NCI-H748 treated with DMSO at 0.1 percent for 48 hours (cell line): ENCODE measurements at regions not wholly inside any gene's neighbourhood (a gene's known extent, or its start where the extent isn't known, plus 50 kb on each side); places are given as distances from the start of the nearest gene placed in this dataset.

Source experiments
- DNase-seq: peaks from one replicate; lab custom pipeline; 2025; lab: John Stamatoyannopoulos, UW

DNA sequence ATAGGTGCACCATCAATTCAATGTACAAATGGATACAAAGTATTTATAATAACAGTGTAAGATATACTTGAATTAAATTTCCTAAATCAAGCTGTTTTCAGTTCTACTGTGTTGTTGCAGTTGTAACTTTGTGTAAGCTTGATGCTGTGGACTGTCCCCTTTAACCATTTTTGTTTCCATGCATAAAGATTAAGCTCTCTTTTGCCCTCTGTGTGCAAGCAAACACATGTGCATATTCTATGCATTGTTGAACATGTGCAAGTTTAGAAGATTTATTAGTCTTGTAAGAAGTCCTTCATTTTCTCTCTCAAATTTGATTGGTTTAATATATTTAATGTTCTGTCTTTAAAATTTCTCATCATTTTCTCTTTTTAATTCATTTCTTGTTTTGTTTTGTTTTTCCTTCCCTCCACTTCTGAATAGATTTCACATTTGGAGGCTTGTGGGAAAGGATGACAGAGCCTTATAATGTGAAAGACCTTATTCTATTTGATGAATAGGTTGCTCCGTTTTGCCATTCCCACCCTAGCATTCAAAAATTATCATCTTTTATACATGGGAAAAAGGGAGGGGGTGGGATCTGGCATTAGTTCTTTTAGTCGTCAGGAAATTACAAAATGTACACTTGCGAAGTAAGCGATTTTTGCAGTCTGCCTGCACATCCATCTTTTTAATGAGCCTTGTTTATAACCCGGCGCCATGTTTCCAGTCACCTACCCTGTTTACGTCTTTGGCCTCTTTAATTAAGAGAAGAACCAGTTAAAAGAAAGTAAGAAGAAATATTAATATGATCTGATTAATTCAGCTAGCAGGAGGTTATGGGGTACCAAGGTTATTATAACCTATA lies 961.5 kb upstream of the NR2F2 start:
- DNase-seq = no peak

DNA sequence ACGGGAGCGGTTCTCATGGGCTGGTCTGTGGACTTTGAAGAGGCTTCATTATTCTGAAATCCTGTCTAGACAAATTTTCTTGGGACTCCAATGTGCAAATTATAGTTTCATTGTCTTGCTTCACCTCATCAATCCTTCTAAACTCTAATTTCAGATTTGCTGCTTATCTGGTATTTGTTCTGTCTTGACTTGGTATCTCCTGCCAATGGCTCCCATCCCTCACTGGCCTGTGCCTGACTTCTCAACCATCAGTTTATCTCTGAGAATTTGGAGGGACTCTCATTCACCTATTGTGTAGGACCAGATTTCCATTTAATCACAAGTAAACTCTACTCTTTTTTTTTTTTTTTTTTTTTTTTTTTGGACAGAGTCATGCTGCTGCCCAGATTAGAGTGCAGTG lies 960.2 kb upstream of the NR2F2 start:
- no peak for DNase-seq

DNA sequence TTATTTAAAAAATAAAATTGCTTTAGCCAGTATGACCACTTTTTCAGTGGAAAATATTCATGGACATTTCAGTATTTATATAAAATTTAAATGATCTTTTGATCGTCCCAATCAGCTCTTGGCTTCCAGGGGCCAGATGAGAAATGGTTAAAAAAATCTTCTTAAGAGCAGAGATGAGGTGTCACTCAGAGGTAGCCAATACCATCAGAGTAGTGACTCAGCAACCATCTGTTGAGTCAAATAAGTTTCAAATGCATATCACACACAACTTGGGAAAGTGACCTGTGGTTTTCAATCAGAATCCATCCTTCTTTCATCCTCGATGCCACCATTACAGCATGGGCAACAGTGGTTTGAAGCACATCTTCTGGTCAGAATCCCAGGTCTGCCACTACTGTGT lies 958.8 kb upstream of the NR2F2 start:
- no peak for DNase-seq

DNA sequence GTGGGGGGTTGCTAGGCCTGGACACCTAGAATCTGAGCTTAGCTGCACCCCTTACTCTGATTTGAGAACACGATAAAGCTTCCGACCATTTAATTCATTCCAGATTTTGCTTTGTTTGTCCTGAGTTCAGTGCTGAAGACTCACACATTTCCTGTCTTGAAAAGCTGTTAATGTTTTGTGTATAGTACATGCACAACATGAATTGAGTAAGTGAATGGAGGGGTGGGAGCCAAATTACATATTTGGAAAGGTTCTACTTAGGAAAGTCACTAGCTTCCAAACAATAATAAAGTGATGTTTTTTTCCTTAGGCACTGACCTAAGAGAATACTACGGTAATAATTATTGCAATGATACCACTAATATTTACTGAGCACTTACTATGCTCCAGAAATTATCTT lies 955.2 kb upstream of the NR2F2 start:
- DNase-seq = no peak

DNA sequence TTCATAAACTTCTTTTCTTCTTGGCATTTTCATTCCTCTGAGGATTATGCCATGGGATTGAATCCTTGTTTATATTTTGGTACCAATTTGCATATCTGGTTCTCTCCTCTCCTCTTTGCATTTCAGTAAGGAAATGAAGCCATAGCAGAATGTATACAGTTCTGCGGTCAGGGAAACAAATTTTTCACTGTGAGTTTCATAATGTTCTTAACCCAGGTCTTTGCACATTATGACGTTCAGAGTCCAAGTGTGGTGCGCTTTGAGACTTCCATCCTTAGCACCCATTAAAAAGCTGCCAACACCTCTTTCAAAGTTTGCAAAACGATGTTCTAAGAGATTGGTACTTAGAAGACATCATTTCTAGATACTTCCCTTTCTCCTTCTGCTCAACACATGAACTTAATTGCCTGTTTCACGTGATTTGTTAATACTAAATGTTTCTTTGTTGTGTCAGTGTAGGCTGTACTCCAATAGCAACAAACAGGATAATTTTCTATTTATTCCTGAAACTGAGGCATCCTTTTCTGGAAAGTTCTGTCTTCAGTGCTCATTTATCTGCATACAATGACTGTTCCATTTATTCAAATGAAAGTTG lies 953.1 kb upstream of the NR2F2 start:
- DNase-seq = no peak

DNA sequence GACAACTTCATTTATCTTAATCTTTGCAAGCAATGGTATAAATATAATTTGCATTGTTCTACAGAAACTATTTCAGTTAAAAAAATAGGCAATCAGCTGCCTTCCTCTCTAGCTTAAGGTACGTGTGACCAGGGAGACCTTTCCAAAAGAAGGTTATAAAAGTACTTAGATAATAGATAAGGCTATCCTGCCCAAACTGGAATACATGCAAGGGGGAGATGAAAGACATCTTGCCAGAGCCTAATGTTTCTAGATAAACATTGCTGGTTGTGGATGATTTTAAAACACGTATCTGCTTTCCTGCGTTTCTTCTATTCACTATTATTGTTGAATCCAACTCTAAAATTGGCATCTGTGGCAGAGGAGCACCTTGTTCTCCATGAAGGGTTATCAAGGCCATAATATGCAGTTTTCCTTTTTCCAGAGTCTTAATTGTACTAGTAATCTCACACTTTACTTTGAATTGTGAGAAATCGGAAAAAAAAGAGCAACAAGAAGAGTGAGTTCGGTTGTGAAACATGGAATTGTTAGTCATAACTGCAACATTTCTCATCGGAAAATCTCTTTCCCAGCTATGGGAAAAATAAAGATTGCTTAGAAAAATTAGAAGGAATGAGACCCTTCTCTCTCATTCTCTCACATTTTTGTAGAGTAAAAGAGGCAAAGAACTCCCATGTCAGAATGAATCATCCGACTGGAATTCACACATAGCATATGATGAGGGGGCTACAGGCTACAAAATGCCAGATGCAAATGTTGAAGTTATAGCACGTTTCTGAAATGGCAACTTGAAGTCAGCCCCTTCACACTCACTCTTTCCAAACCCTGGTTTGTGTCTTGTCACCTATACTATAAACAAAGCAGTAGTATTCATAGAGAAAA lies 936.1 kb upstream of the NR2F2 start:
- DNase-seq = no peak

DNA sequence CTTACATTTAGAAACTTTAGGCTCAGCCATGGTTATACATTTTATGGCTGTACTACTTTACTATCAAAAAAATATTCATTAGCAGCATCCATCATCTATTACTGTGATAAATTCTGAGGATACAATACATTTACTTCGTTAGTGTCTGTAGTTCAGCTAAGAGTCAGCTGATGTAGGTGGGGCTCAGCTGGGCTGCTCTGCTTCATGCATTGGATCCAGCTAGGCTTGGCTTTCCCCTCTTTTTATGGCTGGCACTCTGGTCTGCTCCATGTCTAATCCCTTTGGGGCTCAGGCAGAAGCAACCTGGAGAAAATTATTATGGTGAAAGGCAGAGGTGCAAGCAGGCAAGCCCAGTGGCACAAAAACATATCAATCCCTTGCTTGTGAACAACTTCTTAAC lies 930.1 kb upstream of the NR2F2 start:
- DNase-seq = no peak

DNA sequence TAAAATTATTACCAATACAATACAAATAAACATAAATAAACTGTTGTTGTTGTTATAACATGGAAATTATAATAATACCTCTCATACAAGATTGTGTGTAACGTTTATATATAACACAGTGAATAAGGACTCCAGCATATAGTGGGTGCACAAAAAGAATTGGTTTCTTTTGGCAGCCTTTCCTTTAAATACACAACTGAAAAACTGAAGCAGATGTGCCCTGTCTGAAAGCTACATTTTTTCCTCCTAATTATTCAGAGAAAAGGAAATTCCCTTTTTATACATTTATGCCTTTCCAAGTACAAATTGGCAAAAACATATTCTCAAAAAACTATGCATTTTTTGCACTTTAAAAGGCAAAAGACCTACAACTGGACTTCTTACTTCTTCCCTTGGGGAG lies 928.9 kb upstream of the NR2F2 start:
- no peak for DNase-seq

DNA sequence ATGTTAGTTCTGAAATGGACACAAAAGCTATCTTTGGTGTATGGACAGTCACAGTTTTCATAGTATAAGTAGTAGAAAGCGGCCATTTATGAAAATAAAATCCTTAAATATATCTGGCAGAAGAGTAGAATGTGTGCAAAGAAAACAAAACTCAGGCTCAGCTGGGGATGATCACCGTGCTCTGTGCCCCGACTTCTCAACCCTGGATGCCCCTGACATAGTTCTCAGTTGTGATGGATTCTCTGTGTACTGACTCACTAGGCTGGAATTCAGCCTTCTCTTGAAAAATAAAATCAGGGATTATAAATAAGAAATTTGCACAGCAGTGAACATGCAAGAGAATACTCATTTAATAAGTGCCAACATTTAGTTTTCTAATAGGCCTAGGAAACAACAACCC lies 925.1 kb upstream of the NR2F2 start:
- no peak for DNase-seq

DNA sequence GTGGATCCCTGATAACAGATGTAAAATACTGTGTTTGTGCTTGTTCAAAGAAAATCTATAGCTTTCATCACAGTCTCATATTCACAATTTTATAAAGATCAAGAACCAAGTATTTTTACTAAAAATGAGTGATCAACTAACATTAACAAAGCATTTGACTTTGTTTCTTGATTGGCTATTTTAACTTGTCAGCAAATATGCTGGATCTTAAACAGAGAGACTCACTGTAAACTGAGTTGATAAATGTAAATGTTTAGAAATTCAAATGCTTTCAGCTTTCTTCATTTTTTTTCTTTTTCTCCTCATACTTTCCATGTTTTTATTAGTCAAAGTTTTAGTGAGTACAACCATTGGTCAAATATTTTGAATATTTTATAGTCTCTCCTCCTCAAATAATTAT lies 923.0 kb upstream of the NR2F2 start:
- no peak for DNase-seq

DNA sequence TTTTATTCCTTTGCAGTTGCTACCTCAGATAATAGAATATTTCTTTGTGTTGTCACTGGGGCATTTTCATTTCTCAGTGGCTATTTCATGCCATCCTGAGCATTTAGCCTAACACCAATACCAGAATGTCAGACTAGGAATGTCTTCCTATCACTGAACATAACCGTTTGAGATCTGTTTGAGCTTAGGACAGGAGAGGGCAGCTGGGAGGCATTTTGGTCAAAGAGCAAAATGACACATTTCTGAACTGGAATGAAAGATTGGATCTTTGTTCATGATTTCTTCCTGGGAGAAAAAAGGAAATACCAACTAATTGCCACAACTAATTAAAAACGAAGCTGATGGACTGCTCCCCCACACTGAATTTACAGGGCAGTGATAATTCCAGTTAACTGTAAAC lies 921.3 kb upstream of the NR2F2 start:
- no peak for DNase-seq

DNA sequence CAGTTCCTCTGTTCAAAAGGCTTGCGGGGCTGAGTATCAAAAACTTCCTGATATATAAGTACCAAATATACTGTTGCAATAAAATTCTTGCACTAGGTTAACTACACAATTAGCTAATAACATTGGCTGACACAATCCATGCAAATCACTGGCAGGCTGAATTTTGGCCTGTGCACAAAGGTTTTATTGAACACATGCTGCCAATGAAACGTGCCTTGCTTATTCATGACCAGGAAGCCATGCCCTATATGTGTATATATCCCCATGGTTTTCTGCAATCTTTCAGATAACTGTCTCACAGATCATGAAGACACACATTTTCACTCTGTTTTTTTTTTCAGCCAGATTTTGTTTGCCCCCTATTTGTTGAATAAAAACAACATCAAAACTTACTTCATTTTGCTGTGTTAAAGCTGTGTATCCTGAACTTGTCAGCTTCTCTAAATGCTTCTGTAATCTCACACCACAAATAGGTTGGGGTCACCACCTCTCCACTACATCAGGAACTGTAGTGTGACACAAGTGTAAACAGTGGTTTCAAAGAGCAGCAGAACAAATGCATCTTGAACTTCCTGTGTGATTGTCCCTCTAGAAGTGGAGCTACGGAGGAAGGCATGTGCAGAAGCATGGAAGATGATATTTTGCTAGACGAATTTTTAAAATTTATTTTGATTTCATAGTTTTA lies 920.7 kb upstream of the NR2F2 start:
- DNase-seq = no peak

DNA sequence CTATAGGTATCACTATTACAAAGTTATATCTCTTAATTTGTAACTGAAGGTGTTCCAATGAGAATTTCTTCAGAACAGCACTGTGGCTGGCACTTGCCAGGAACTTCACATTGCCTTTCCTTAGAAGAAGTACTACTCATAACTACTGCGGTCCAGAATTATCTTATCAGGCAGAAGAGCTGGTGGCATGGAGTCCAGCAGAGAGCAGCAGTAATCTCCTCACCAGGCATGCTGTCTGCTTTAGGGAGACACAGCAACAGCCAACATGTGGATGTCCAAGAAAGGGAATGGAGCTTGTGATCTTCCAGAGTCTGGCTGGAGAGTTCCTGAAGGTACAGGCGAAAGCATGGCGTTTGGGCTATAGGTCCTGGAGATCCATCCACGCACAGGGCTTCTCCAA lies 919.7 kb upstream of the NR2F2 start:
- DNase-seq = no peak

DNA sequence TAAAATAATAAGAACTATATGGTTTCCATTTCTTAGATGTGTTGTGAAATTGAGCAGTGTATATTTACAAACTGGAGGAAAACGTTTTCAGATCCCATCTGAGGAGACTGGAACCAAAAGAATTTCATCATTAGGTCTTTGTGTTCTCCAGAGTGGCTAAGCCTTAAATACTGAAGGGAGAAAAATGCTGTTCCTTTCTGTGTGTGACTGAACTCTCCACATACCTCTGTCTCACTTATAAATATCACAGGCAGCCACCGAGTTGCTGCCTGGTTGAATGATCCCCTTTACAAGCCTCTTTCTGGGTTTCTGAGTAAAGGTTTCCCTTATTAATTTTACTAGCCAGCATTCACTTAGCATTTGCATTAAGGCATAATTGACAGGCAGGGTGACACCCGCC lies 913.9 kb upstream of the NR2F2 start:
- no peak for DNase-seq

DNA sequence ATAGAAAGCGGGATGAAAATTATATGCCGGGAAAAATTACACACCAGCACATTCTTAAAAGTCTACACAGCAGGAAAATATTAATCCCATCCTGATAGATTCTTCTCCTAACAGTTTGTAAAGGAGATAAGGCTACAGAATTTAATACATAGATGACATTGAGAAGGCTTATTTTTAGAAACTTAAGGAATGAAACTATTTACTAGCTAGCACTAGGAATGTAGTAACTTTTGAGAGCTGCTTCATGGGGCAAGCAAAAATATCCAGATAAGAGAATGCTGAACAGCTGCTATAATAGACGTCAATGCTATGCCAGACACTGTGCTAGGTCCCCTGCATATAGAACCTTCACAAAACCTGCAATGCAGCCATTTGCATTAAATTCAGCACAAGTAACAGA lies 912.7 kb upstream of the NR2F2 start:
- no peak for DNase-seq

DNA sequence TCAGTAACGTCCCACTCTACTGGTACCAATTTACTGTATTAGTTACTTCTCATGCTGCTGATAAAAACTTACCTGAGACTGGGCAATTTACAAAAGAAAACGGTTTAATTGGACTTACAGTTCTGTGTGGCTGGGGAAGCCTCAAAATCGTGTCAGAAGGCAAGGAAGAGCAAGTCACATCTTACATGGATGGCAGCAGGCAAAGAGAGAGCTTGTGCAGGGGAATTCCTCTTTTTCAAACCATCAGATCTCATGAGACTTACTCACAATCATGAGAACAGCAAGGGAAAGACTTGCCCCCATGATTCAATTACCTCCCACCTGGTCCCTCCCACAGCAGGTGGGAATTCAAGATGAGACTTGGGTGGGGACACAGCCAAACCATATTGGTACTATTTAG lies 908.2 kb upstream of the NR2F2 start:
- no peak for DNase-seq

DNA sequence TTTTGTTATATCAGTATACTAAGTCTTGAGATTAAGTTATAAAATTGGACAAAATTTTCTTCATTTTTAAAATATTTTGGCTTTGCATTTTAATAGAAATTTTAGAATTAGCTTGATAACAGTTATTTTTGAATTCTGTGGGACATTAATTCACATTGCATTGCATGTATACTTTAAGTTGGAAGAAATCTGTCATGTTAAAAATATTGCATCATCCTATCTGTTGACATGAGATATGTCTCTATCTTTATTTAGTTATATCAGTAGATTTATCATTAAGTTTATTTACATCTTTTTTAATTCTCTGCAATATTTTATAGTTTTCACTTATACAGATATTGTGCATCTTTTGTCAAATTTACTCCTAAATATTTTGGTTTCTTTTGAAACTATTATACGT lies 904.6 kb upstream of the NR2F2 start:
- no peak for DNase-seq

DNA sequence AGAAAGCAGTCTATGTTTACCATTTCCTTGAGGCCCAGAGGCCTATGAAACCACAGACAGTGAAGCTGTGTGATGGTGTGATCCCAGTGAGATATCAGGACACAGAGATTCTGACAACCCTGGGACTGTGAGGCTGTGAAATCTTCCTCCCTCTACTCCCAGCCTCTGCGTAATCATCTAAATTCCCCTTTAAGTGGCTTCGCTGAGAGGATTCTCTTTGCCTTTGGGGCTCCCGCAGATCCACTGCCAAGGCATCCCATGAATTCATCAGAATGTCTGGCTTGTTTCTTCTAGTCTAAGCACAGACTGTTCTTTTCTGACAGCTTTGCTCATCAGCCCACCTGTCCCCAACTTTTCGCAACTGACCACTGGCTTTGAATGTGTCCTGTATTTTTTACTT lies 901.2 kb upstream of the NR2F2 start:
- no peak for DNase-seq

DNA sequence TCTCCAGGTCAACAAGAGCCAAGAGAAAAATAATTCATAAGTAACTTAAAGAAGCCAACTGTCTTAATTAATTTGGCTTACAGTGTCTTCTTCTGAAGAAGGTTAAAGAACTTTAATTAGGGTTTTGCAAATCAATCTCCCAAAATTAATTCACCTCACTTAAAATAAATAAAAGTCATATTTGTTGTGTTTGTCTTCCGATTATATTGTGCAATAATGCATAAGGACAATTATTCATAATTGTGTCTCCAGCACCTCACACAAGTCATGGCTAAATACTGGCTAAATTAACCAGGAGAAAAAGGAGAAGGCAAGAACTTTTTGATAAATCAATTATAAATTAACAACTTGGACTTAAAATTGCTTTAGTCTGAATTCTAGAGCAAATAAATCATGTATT lies 899.0 kb upstream of the NR2F2 start:
- DNase-seq = no peak

DNA sequence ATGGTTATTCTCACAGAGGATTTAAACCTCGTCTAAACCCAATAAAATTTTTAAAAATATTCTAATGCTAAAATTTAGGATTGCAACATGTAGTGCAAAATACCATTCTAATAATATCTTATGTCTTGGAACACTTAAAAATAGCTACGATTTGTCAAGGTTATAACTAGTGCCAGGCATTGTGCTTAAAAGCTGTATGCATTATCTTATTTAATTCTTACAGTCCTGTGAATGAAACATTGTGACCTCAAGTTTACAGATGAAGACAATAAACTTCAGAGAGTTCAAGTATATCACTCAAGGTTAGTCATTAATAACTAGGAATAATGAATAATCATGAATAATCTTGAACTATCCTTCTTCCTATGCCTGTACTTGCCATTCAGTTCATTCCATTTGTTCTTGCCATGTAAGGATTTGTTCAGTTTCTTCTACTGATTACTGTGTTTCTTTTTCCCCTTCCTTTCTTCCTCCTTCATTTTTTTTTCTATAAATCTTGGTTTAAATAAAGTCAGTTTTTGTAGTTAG lies 897.6 kb upstream of the NR2F2 start:
- DNase-seq = no peak

DNA sequence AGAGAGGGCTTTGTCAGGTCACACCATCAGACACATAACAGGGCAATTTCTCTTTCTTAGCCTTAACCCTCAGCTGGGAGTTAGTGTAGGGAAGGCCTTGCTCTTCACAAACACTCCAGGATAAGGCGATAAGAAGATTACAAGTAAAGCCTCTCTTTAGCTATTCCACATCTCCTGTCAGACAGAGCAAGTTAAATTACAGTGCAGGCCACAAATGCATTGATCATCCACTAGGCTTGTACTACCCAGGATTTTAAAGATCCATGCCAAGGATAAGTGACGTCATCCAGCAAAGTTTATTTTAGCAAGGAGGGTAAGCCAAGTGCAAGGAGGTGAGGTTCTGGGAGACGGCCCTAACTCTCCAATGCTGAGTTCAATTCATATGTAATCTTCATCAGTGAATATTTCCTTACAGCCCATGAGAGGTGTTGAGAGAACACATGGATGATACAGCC lies 890.6 kb upstream of the NR2F2 start:
- no peak for DNase-seq

DNA sequence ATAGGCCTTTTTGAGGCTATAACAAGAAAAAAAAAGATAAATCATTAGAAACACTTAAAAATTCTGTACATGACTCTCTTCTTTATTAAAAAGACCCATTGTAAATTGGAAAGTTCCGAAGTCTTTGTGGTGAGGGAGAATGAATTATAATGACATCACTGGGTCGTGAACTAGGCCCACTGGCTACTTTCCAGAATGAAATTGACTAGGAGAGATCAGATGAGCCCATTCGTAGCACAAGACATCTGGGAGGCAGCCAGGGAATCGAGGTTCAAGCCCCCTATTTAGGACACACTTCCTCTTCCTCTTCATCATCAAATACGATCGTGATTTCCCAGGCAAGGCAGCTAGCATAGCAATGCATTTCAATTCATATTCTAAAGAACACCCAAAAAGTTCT lies 889.8 kb upstream of the NR2F2 start:
- no peak for DNase-seq
